Adrenal gland (tissue), 9 donors: ENCODE measurements at regions not wholly inside any gene's neighbourhood (a gene's known extent, or its start where the extent isn't known, plus 50 kb on each side); places are given as distances from the start of the nearest gene placed in this dataset.

ENCODE experiments used
- DNase-seq, 7 donors: peaks; one replicate each; pipeline ENCODE4 v3.0.0-alpha.2; 2019 to 2020
- H3K27ac ChIP-seq, 5 donors: fragments of 200-600 bp; sonication (generic) in 4 of 5; 1 replicate in 3 of 5; 2 replicates in 2 of 5; pipeline versions ENCODE4 v1.5.1 to v1.8.0; 2016 to 2020; ENCODE audit warnings: mild to moderate bottlenecking in 1 of 5
- H3K27me3 ChIP-seq: fragments of 200-600 bp; 2 replicates; pipeline ENCODE4 v1.8.0; 2021
- H3K36me3 ChIP-seq, 2 donors: fragments of 200-600 bp; replicated peaks in 1 of 2; 1 replicate in 1 of 2; 2 replicates in 1 of 2; pipeline versions ENCODE4 v1.5.1 to v1.8.0; 2018 to 2022
- H3K4me1 ChIP-seq, 2 donors: fragments of 200-600 bp; replicated peaks in 1 of 2; 1 replicate in 1 of 2; 2 replicates in 1 of 2; pipeline versions ENCODE4 v1.5.1 to v1.8.0; 2018 to 2021
- H3K4me3 ChIP-seq, 4 donors: fragments of 200-600 bp; sonication (generic) in 3 of 4; one replicate each; pipeline ENCODE4 v1.5.1; 2016 to 2018
- H3K9me3 ChIP-seq, 3 donors: fragments of 200-600 bp; sonication (generic) in 1 of 3; replicated peaks in 1 of 3; 1 replicate in 2 of 3; 2 replicates in 1 of 3; pipeline versions ENCODE4 v1.5.1 to v1.8.0; 2016 to 2021
- POLR2A ChIP-seq, 2 donors: fragments of 450-650 bp; IDR thresholded peaks; one replicate each; pipeline ENCODE4 v1.6.1; 2017; ENCODE audit warnings: antibody characterized with exemption in 2 of 2, mild to moderate bottlenecking in 2 of 2, moderate library complexity in 1 of 2
- WGBS, 4 donors: extraction: QIAGEN DNeasy Blood & Tissue Kit in 2 of 4; methylation state at CpG; one replicate each; pipeline versions ENCODE4 v1.1.5 to v1.1.7; 2013 to 2017; 5-methylcytosine and 5-hydroxymethylcytosine counted together
- intact Hi-C, 2 donors: fragments of 100-400 bp; cut with DNase I; formaldehyde crosslinking; loops; one replicate each; pipeline versions ENCODE4 v1.14.1 to v1.15.0; 2022 to 2023
- TF ChIP-seq, protein P1 (sequence below), 6 experiments: fragments of 450-650 bp in 4 of 6; fragments of 200-600 bp in 2 of 6; sonication (generic) in 1 of 6; IDR thresholded peaks; 1 replicate in 5 of 6; 2 replicates in 1 of 6; pipeline versions ENCODE4 v1.5.1 to v1.8.0; 2016 to 2021; ENCODE audit warnings: antibody characterized with exemption in 6 of 6, mild to moderate bottlenecking in 2 of 6, moderate library complexity in 1 of 6
- donor health status: healthy with polysubstance abuse.
- donor health status: Bipolar disorder and iron deficiency.
- donor health status: DM: yes; HTN: yes; CAD: no.
- donor health status: DM: no; HTN: no; CAD: no.
- donor health status: DM: no; HTN: no; CAD: no.

DNA sequence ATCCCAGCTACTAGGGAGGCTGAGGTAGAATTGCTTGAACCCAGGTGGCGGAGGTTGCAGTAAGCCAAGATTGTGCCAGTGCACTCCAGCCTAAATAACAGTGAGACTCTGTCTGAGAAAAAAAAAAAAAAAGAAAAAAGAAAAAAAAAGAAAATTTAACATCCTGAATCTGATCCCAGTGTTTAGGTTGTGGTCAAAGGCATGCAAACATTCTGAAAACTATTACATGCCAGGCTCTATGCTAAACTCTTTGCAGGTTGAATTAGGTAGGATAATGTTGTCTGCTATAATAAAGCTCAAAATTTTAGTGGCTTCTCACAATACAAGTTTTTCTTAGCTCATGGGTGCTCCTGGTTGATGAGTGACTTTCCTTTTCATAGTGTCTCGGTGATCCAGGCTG, 367.4 kb downstream of the PSAT1 start:
- intact Hi-C loops, result no loop called here
- peaks cover 0 to 4% (median 0%) of the 10 kb centered on the region in 3 donors for H3K9me3 ChIP-seq
- no peaks in the 10 kb centered on the region for H3K27me3 ChIP-seq
- no peak overlapping the region for H3K27ac ChIP-seq
- H3K4me3 ChIP-seq, result no peak overlapping the region
- no peaks in the 10 kb centered on the region for H3K36me3 ChIP-seq
- no peak for TF ChIP-seq POLR2A (IDR thresholded peaks at IDR 0.05)
- TF ChIP-seq, protein P1, sequence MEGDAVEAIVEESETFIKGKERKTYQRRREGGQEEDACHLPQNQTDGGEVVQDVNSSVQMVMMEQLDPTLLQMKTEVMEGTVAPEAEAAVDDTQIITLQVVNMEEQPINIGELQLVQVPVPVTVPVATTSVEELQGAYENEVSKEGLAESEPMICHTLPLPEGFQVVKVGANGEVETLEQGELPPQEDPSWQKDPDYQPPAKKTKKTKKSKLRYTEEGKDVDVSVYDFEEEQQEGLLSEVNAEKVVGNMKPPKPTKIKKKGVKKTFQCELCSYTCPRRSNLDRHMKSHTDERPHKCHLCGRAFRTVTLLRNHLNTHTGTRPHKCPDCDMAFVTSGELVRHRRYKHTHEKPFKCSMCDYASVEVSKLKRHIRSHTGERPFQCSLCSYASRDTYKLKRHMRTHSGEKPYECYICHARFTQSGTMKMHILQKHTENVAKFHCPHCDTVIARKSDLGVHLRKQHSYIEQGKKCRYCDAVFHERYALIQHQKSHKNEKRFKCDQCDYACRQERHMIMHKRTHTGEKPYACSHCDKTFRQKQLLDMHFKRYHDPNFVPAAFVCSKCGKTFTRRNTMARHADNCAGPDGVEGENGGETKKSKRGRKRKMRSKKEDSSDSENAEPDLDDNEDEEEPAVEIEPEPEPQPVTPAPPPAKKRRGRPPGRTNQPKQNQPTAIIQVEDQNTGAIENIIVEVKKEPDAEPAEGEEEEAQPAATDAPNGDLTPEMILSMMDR (IDR thresholded peaks at IDR 0.05), result no peak
- no peaks in the 10 kb centered on the region for H3K4me1 ChIP-seq
- DNase-seq, result no peak
- 73 to 88% (median 76%) methylated on average over 2 of the region's 2 CpGs for WGBS, 4 donors

DNA sequence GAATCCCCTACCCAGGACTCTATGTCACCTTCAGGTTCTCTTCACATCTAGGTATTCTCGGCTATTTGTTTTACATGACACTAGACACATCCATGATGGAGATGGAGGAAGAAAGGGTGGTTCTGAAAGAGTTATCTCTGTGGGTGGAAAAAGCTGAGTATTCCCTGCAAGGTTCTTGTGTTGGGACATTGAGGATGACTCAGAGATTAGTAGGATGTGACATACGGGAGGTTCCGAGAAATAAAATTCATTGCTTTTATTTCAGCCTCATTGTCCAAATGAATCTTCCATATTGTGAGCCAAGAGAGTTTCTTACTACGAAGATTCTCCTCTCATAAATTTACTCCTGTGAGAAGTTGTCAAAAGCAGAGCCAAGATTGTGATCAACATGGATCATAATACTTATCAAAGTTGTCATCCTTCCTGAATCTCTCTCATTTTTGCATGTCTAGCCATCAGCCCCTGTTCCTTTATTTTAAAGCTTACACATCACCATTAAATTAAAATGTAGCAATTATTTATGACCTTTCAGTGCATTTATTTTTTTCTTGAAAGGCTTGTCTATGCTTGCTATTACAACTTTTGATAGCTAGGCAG, 370.0 kb downstream of the PSAT1 start:
- Histone ChIP-seq H3K4me3 (no peak overlapping the region), H3K27ac (no peak overlapping the region), H3K4me1 (no peaks in the 10 kb centered on the region), H3K27me3 (no peaks in the 10 kb centered on the region), H3K9me3 (no peaks in the 10 kb centered on the region), H3K36me3 (no peaks in the 10 kb centered on the region)
- TF ChIP-seq, protein P1 (IDR thresholded peaks at IDR 0.05), result no peak
- TF ChIP-seq POLR2A (IDR thresholded peaks at IDR 0.05), result no peak
- DNase-seq, result no peak
- 48 to 65% (median 50%) methylated on average over 4 of the region's 4 CpGs for WGBS, 4 donors
- intact Hi-C loops, result no loop called here

DNA sequence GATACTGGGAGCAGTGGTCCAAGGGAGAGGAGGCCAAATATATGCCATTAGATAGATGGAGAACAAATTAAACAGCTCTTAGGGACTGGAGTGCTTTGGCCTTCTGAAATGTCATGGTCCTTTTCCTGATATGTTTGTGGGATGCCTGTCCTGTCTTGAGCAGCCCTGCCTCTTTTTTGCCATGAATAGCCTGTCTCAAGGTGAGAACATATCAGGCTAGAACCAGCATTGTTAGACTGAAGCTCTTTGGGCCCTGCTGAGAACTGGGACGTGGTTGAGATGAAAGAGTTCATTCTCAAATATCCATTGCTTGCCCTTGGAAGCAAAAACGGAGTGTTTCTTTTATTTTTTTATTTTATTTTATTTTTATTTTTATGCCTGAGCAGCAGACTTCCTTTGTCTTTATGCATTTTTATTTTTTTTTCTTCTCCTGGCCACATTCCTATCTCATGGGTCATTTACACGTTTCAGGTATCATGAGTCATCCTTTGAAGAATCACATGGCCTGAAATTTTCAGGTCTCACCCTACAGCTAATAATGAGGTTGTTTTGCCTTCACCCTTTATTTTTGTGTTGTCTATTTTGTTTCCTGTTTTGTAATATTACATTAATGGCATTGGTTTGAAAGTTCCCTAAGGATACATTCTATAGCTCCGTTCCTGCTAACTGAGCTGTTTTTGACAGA, 371.4 kb downstream of the PSAT1 start:
- Histone ChIP-seq H3K27ac (no peak overlapping the region), H3K4me1 (no peaks in the 10 kb centered on the region), H3K27me3 (no peaks in the 10 kb centered on the region), H3K36me3 (no peaks in the 10 kb centered on the region), H3K9me3 (no peaks in the 10 kb centered on the region), H3K4me3 (no peak overlapping the region)
- WGBS, 4 donors, result 52 to 59% (median 53%) methylated on average over 4 of the region's 4 CpGs
- TF ChIP-seq POLR2A (IDR thresholded peaks at IDR 0.05), result no peak
- TF ChIP-seq, protein P1 (IDR thresholded peaks at IDR 0.05), result no peak
- DNase-seq, result no peak
- intact Hi-C loops, result no loop called here

DNA sequence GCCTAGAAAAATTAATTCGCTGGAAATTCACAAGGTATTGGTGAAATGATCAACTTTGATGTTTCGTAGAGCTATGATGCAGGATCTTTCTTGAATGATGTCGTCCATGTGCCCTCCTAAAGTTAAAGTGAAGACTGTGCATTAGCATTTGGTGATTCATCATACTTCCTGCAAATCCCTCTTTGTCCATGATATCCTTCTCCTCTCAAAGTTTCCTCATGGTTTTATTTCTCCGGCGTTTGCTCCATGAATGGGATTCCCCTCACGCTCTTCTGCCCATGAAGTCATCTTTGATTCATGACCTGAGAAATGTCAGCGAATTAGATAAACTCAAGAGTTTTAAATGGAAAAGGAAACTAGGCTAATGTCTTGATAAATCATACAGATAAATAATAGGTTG, 372.7 kb downstream of the PSAT1 start:
- no peaks in the 10 kb centered on the region for H3K9me3 ChIP-seq
- 77 to 81% (median 79%) methylated on average over 7 of the region's 7 CpGs for WGBS, 4 donors
- H3K4me3 ChIP-seq, result no peak overlapping the region
- no peaks in the 10 kb centered on the region for H3K36me3 ChIP-seq
- H3K27ac ChIP-seq, result no peak overlapping the region
- no peak for DNase-seq
- TF ChIP-seq, protein P1 (IDR thresholded peaks at IDR 0.05), result no peak
- TF ChIP-seq POLR2A (IDR thresholded peaks at IDR 0.05), result no peak
- intact Hi-C loops, result no loop called here
- no peaks in the 10 kb centered on the region for H3K4me1 ChIP-seq
- no peaks in the 10 kb centered on the region for H3K27me3 ChIP-seq
